ENCODE measurements at regions not wholly inside any gene's neighbourhood (a gene's known extent, or its start where the extent isn't known, plus 50 kb on each side); places are given as distances from the start of the nearest gene placed in this dataset.

DNA sequence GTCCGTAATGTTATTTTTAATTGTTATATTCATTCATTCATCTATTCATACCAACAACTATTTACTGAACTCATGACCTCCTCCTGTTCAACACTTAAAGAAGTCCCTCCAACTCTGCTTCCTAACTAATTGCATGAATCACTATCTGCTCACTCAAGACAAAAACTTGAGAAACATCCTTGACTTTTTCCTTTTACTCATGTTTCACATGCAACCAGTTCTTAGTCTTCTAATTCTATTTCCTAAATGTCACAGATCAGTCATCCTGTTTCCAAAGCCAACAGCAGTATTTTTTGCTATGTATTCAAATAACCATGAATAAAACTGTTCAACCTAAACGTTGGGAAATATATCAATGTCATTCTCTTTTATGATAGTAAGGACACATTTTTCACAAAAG lies 124.6 kb upstream of the GBE1 start:
- Histone ChIP-seq H3K27ac (no peak overlapping the region), H3K4me3 (no peak overlapping the region), H3K27me3 (no peaks in the 10 kb centered on the region), H3K9me3 (no peaks in the 10 kb centered on the region), H3K36me3 (no peaks in the 10 kb centered on the region), H3K4me1 (no peaks in the 10 kb centered on the region)
- 75 to 78% methylated on average over 2 of the region's 2 CpGs for WGBS, 2 donors
- TF ChIP-seq, protein P1, sequence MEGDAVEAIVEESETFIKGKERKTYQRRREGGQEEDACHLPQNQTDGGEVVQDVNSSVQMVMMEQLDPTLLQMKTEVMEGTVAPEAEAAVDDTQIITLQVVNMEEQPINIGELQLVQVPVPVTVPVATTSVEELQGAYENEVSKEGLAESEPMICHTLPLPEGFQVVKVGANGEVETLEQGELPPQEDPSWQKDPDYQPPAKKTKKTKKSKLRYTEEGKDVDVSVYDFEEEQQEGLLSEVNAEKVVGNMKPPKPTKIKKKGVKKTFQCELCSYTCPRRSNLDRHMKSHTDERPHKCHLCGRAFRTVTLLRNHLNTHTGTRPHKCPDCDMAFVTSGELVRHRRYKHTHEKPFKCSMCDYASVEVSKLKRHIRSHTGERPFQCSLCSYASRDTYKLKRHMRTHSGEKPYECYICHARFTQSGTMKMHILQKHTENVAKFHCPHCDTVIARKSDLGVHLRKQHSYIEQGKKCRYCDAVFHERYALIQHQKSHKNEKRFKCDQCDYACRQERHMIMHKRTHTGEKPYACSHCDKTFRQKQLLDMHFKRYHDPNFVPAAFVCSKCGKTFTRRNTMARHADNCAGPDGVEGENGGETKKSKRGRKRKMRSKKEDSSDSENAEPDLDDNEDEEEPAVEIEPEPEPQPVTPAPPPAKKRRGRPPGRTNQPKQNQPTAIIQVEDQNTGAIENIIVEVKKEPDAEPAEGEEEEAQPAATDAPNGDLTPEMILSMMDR (IDR thresholded peaks at IDR 0.05): no peak
- TF ChIP-seq EP300 (IDR thresholded peaks at IDR 0.05) (no peak), POLR2AphosphoS5 (IDR thresholded peaks at IDR 0.05) (no peak)
- ATAC-seq (ENCODE audit: low FRiP score in 2 of 2) (no peak), DNase-seq (no peak)

DNA sequence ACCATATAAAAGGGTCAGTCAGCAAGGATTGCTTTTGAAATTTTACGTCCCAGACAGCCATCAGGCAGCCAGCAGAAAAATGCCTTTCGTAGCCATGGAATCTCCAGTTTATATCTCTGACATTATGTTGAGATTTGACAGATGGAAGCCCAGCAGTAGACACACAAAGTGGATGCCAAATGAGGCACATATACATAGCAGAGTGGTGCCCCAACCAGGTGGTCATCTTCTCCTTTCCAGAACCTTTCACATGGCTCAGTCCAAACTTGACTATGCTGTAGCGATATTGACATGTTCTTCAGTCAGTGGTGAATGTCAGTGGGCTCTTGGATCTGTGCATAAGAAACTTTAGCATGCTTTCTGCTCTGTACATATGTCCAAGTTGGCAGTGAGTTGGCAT lies 123.3 kb upstream of the GBE1 start:
- H3K4me1 ChIP-seq: no peaks in the 10 kb centered on the region
- no peaks in the 10 kb centered on the region for H3K36me3 ChIP-seq
- TF ChIP-seq POLR2AphosphoS5 (IDR thresholded peaks at IDR 0.05): no peak
- TF ChIP-seq, protein P1 (IDR thresholded peaks at IDR 0.05): no peak
- TF ChIP-seq POLR2A (IDR thresholded peaks at IDR 0.05): no peak
- no peak for TF ChIP-seq EP300 (IDR thresholded peaks at IDR 0.05)
- no peak overlapping the region for H3K4me3 ChIP-seq
- H3K27me3 ChIP-seq: no peaks in the 10 kb centered on the region
- no peaks in the 10 kb centered on the region for H3K9me3 ChIP-seq
- ATAC-seq (ENCODE audit: low FRiP score in 2 of 2) (no peak), DNase-seq (no peak)
- no peak overlapping the region for H3K27ac ChIP-seq
- 87 to 94% methylated on average over 3 of the region's 3 CpGs for WGBS, 2 donors

GRCh38 chr3:81876826-81877225 lies 115.4 kb upstream of the GBE1 start:
- Histone ChIP-seq H3K4me3 (no peak overlapping the region), H3K36me3 (no peaks in the 10 kb centered on the region), H3K9me3 (no peaks in the 10 kb centered on the region), H3K27ac (no peak overlapping the region), H3K27me3 (no peaks in the 10 kb centered on the region), H3K4me1 (no peaks in the 10 kb centered on the region)
- ATAC-seq (ENCODE audit: low FRiP score in 2 of 2) (no peak), DNase-seq (no peak)
- TF ChIP-seq, protein P1 (IDR thresholded peaks at IDR 0.05): no peak
- TF ChIP-seq POLR2A (IDR thresholded peaks at IDR 0.05) (no peak), EP300 (IDR thresholded peaks at IDR 0.05) (no peak), POLR2AphosphoS5 (IDR thresholded peaks at IDR 0.05) (no peak)
- 69 to 88% methylated on average over 1 of the region's 1 CpG for WGBS, 2 donors

DNA sequence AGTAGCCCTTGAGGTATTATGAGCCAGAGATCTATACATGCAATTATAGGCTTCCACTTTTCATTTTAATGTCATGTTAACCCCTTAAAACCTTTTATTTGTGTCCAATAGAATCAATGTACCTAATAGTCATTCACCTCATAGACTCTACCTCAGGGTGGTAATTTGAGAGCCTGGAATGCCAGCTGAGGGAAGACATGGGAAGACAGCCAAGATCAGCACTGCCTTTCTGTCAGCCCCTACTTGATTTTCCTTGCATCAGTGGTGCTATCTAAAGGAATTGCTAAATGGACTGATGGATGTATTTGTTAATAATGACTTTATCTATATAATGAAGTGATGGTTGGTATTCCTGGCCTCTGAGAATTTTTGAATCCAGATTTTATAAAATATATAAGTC lies 113.3 kb upstream of the GBE1 start:
- no peak for ATAC-seq (ENCODE audit: low FRiP score in 2 of 2)
- H3K36me3 ChIP-seq: no peaks in the 10 kb centered on the region

GRCh38 chr3:81872566-81872965 lies 111.1 kb upstream of the GBE1 start:
- WGBS, 2 donors: 66% methylated on average over 1 of the region's 1 CpG
- TF ChIP-seq EP300 (IDR thresholded peaks at IDR 0.05): no peak
- TF ChIP-seq POLR2A (IDR thresholded peaks at IDR 0.05): no peak
- no peak for TF ChIP-seq POLR2AphosphoS5 (IDR thresholded peaks at IDR 0.05)
- TF ChIP-seq, protein P1 (IDR thresholded peaks at IDR 0.05): no peak
- ATAC-seq (ENCODE audit: low FRiP score in 2 of 2): no peak

More for the DNA sequence above, 113.3 kb upstream of the GBE1 start:
- Histone ChIP-seq H3K27me3 (no peaks in the 10 kb centered on the region), H3K4me3 (no peak overlapping the region), H3K4me1 (no peaks in the 10 kb centered on the region), H3K27ac (no peak overlapping the region), H3K9me3 (no peaks in the 10 kb centered on the region)
- TF ChIP-seq EP300 (IDR thresholded peaks at IDR 0.05): no peak
- TF ChIP-seq POLR2AphosphoS5 (IDR thresholded peaks at IDR 0.05): no peak
- TF ChIP-seq, protein P1 (IDR thresholded peaks at IDR 0.05): no peak
- TF ChIP-seq POLR2A (IDR thresholded peaks at IDR 0.05): no peak
- no peak for DNase-seq

More at GRCh38 chr3:81872566-81872965, 111.1 kb upstream of the GBE1 start:
- DNase-seq: no peak
- Histone ChIP-seq H3K36me3 (no peaks in the 10 kb centered on the region), H3K27ac (no peak overlapping the region), H3K4me1 (no peaks in the 10 kb centered on the region), H3K9me3 (no peaks in the 10 kb centered on the region), H3K4me3 (no peak overlapping the region), H3K27me3 (no peaks in the 10 kb centered on the region)

Data from upper lobe of left lung (tissue), 6 donors.